GM12878 (cell line): ENCODE measurements at regions not wholly inside any gene's neighbourhood (a gene's known extent, or its start where the extent isn't known, plus 50 kb on each side); places are given as distances from the start of the nearest gene placed in this dataset.

Source experiments
- BRCA1 ChIP-seq: IDR thresholded peaks from 2 replicates; pipeline ENCODE4 v1.6.1; 2011; ENCODE audit warnings: low read depth, low read length, improper control_type of control experiment
- CHD1 ChIP-seq: IDR thresholded peaks from 2 replicates; pipeline ENCODE4 v1.6.1; 2012; ENCODE audit warnings: low read depth, low read length, improper control_type of control experiment
- EZH2 ChIP-seq: IDR thresholded peaks from 2 replicates; pipeline ENCODE4 v1.6.1; 2012; ENCODE audit warnings: low read depth, mild to moderate bottlenecking, control low read depth, inconsistent platforms, low read length, borderline replicate concordance; ENCODE audit not compliant: control insufficient read depth
- FOXM1 ChIP-seq: IDR thresholded peaks from 2 replicates; pipeline ENCODE4 v1.6.1; 2012; ENCODE audit warnings: low read depth, mild to moderate bottlenecking, inconsistent platforms, low read length, moderate library complexity
- POLR2A ChIP-seq: IDR thresholded peaks from 2 replicates; pipeline ENCODE4 v1.6.1; 2011; ENCODE audit warnings: low read depth, mild to moderate bottlenecking, low read length
- RAD21 ChIP-seq: IDR thresholded peaks from 2 replicates; pipeline ENCODE4 v1.6.1; 2011; ENCODE audit warnings: mild to moderate bottlenecking, low read depth, low read length, moderate library complexity; ENCODE audit not compliant: insufficient read depth
- SIN3A ChIP-seq: IDR thresholded peaks from 2 replicates; pipeline ENCODE4 v1.6.1; 2012; ENCODE audit warnings: low read depth, low read length, improper control_type of control experiment
- STAT3 ChIP-seq: IDR thresholded peaks from 2 replicates; pipeline ENCODE4 v1.6.1; 2011; ENCODE audit warnings: low read depth, low read length, improper control_type of control experiment
- TAF1 ChIP-seq: IDR thresholded peaks from 2 replicates; pipeline ENCODE4 v1.6.1; 2011; ENCODE audit warnings: mild to moderate bottlenecking, low read depth, low read length, borderline replicate concordance
- ZBED1 ChIP-seq: IDR thresholded peaks from 2 replicates; pipeline ENCODE4 v1.6.1; 2016; ENCODE audit warnings: borderline replicate concordance
- TF ChIP-seq, protein P1 (sequence below), 3 experiments: IDR thresholded peaks in 2 of 3; conservative IDR thresholded peaks in 1 of 3; 2 replicates each; pipeline ENCODE4 v1.5.1; 2011; ENCODE audit warnings: low read depth in 3 of 3, low read length in 3 of 3, mild to moderate bottlenecking in 3 of 3, control low read depth in 2 of 3, moderate library complexity in 2 of 3, inconsistent platforms in 1 of 3, mixed read lengths in 1 of 3; ENCODE audit not compliant: control insufficient read depth in 2 of 3, insufficient read depth in 1 of 3; ENCODE audit errors: extremely low read depth in 1 of 3
- TF ChIP-seq, protein P2 (sequence below): IDR thresholded peaks from 2 replicates; pipeline ENCODE4 v1.6.1; 2012; ENCODE audit warnings: low read depth, low read length, improper control_type of control experiment
- TF ChIP-seq, protein P3 (sequence below): IDR thresholded peaks from 2 replicates; pipeline ENCODE4 v1.6.1; 2011; ENCODE audit warnings: low read depth, mild to moderate bottlenecking, low read length, moderate library complexity, borderline replicate concordance; ENCODE audit errors: extremely low read depth

DNA sequence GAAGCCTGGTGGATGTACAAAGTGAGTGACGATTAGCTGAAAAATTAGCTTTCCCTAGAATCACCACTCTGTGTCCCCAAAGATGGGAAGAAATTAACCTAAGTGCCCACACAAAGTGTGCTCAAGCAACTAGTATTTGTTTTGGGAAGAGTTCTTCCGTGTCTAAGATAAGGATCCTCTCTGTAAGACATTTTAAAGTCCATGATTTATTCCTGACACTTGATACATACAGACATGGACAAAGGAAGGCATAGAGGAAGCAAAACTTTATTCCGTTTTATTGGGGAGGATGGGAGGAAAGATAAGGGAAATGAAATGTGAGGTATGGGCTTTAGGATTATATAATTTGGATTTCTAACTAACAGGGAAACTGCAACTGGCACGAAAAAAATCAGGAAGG, 1772.6 kb downstream of the EFNA5 start:
- TF ChIP-seq TAF1 (no peak), RAD21 (no peak), EZH2 (no peak), FOXM1 (no peak), CHD1 (no peak), SIN3A (no peak), STAT3 (no peak), POLR2A (no peak), BRCA1 (no peak), ZBED1 (no peak)
- TF ChIP-seq, protein P1, sequence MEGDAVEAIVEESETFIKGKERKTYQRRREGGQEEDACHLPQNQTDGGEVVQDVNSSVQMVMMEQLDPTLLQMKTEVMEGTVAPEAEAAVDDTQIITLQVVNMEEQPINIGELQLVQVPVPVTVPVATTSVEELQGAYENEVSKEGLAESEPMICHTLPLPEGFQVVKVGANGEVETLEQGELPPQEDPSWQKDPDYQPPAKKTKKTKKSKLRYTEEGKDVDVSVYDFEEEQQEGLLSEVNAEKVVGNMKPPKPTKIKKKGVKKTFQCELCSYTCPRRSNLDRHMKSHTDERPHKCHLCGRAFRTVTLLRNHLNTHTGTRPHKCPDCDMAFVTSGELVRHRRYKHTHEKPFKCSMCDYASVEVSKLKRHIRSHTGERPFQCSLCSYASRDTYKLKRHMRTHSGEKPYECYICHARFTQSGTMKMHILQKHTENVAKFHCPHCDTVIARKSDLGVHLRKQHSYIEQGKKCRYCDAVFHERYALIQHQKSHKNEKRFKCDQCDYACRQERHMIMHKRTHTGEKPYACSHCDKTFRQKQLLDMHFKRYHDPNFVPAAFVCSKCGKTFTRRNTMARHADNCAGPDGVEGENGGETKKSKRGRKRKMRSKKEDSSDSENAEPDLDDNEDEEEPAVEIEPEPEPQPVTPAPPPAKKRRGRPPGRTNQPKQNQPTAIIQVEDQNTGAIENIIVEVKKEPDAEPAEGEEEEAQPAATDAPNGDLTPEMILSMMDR (IDR thresholded peaks at IDR 0.05 in 2 of 3, conservative IDR thresholded peaks at IDR 0.05 in 1 of 3; ENCODE audit: control insufficient read depth in 2 of 3, extremely low read depth in 1 of 3, insufficient read depth in 1 of 3, low read depth in 3 of 3, low read length in 3 of 3): no peak
- TF ChIP-seq, protein P2, sequence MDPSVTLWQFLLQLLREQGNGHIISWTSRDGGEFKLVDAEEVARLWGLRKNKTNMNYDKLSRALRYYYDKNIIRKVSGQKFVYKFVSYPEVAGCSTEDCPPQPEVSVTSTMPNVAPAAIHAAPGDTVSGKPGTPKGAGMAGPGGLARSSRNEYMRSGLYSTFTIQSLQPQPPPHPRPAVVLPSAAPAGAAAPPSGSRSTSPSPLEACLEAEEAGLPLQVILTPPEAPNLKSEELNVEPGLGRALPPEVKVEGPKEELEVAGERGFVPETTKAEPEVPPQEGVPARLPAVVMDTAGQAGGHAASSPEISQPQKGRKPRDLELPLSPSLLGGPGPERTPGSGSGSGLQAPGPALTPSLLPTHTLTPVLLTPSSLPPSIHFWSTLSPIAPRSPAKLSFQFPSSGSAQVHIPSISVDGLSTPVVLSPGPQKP: no peak
- TF ChIP-seq, protein P3, sequence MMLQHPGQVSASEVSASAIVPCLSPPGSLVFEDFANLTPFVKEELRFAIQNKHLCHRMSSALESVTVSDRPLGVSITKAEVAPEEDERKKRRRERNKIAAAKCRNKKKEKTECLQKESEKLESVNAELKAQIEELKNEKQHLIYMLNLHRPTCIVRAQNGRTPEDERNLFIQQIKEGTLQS: no peak
